GM21390 (cell line): ENCODE measurements at regions not wholly inside any gene's neighbourhood (a gene's known extent, or its start where the extent isn't known, plus 50 kb on each side); places are given as distances from the start of the nearest gene placed in this dataset.
"Not testable (repeated sequence)": the region's sequence is repeated elsewhere in the genome, so short reads cannot be mapped to it uniquely, and the experiment has no call there.

Source experiments
- ATAC-seq: cut with Tn5 transposase; IDR thresholded peaks from one replicate; pipeline ENCODE4 v1.9.1; 2021; ENCODE audit not compliant: unreplicated experiment

GRCh38 chr1:79532555-79532954 is 526.0 kb upstream of the ADGRL4 start:
- no peak for ATAC-seq

GRCh38 chr1:79531790-79532189 is 525.3 kb upstream of the ADGRL4 start:
- ATAC-seq: no peak

GRCh38 chr1:79530476-79530875 is 523.9 kb upstream of the ADGRL4 start:
- no peak for ATAC-seq

- no peak for ATAC-seq
Measured at GRCh38 chr1:79530055-79530454, 523.5 kb upstream of the ADGRL4 start.

GRCh38 chr1:79524126-79524525 is 517.6 kb upstream of the ADGRL4 start:
- no peak for ATAC-seq

GRCh38 chr1:79519084-79519760 is 512.7 kb upstream of the ADGRL4 start:
- ATAC-seq: no peak

GRCh38 chr1:79517470-79518224 is 511.1 kb upstream of the ADGRL4 start:
- ATAC-seq: no peak

GRCh38 chr1:79507770-79508169 is 501.2 kb upstream of the ADGRL4 start:
- no peak for ATAC-seq

- no peak for ATAC-seq
Measured at GRCh38 chr1:79501153-79501552, 494.6 kb upstream of the ADGRL4 start.

GRCh38 chr1:79499541-79499940 is 493.0 kb upstream of the ADGRL4 start:
- ATAC-seq: no peak

GRCh38 chr1:79497193-79497773 is 490.8 kb upstream of the ADGRL4 start:
- ATAC-seq: peak; percentile 79

- no peak for ATAC-seq
Measured at GRCh38 chr1:79496129-79496528, 489.6 kb upstream of the ADGRL4 start.

- ATAC-seq: not testable (repeated sequence)
Measured at GRCh38 chr1:79493702-79494101, 487.2 kb upstream of the ADGRL4 start.

GRCh38 chr1:79488572-79489121 is 482.1 kb upstream of the ADGRL4 start:
- not testable (repeated sequence) for ATAC-seq

- ATAC-seq: no peak
Measured at GRCh38 chr1:79478728-79479373, 472.3 kb upstream of the ADGRL4 start.

- no peak for ATAC-seq
Measured at GRCh38 chr1:79478160-79478559, 471.6 kb upstream of the ADGRL4 start.

GRCh38 chr1:79472067-79472656 is 465.6 kb upstream of the ADGRL4 start:
- ATAC-seq: peak; percentile 76

GRCh38 chr1:79469139-79469538 is 462.6 kb upstream of the ADGRL4 start:
- ATAC-seq: no peak

GRCh38 chr1:79460773-79461436 is 454.4 kb upstream of the ADGRL4 start:
- peak; percentile 97 for ATAC-seq

GRCh38 chr1:79457562-79458224 is 451.2 kb upstream of the ADGRL4 start:
- ATAC-seq: no peak
